Stimulated activated CD4-positive, alpha-beta T cell treated with anti-CD3 and anti-CD28 coated beads, Interleukin-15, amount 100 ng/mL, for 48 hours (primary cell): ENCODE measurements at regions not wholly inside any gene's neighbourhood (a gene's known extent, or its start where the extent isn't known, plus 50 kb on each side); places are given as distances from the start of the nearest gene placed in this dataset.
"Not testable (repeated sequence)": the region's sequence is repeated elsewhere in the genome, so short reads cannot be mapped to it uniquely, and the experiment has no call there.

Experiments
- DNase-seq, 2 donors: peaks; one replicate each; pipeline ENCODE4 v3.0.0-alpha.2; 2020; ENCODE audit warnings: low read depth in 2 of 2

DNA sequence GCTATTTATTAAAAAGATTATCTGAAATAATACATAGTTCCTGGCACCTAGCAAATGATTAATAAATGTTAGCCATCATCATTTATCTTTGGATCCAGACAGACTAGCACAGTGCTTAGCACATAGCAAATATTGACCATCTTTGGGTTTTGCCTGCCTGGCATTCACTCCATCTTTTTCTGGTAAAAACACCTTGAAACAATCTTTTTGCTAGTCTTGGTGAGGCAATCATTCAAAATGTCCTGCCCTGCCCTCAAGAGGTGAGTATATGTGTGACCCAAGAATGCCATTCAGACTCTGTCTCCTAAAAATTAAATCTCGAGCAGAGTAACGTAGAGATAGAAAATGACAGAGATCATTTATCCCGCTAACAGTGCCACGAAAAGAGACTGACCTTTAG lies 78.3 kb upstream of the ZNF280D start:
- no peak for DNase-seq

DNA sequence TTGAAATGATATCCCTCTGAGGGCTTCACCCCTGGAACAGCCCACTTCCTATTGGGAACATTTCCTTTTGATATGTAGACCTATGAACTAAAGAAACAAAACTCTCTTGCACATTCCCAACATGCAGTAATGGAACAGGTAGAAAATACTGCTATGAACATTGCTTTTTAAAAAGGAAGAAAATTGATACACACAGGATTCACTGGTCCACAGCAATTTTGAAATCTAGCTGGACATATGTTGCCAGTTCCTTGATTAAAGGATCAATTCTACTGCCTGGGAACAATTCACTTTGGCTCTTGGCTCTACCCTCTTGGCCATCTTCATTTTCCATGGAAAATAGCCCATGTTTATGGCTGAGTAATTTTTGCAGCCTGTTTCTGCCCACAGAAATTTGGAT lies 74.9 kb upstream of the ZNF280D start:
- DNase-seq = no peak

DNA sequence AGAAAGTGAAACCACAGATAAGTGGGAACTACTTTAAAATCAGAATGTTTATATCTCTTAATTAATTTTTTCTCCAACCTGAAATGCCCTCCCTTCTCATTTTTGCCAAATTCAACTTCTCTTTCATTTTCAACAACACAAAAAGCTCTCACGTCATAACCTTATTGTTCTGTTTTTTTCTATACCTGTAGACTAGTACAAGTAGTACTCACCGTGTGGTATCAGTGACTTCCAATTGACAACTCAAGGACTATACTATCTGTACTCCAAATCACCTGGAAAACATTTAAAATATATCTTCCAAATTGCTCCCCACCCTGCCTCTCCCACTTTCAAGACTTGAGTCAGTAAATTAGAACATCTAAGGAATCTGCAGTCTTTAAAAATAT lies 72.8 kb upstream of the ZNF280D start:
- no peak for DNase-seq

DNA sequence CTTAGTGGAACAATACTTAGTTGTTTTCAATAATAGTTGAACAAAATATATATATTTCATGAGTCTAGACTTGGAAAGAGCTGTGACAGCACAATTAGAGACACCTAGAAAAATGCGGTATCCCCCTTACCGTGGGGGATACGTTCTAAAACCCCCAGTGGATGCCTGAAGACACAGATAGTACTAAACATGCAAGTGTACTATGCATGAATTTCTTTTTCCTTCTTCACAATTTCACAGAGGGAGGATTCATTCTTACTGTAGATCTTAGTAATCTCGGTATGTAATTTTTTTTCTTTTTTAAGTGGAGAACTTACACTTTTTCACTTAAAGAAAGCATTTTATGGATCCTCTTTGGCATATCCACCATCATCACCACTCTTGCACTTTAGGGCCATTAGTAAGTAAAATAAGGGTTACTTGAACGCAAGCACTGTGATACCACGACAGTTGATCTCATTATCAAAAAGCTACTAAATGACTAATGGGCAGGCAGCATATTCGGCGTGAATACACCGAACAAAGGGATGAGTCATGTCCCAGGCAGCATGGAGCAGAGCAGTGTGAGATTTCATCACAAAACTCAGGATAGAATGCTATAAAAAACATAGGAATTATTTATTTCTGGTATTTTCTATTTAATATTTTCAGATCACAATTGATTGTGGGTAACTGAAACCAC lies 72.3 kb upstream of the ZNF280D start:
- DNase-seq = no peak

DNA sequence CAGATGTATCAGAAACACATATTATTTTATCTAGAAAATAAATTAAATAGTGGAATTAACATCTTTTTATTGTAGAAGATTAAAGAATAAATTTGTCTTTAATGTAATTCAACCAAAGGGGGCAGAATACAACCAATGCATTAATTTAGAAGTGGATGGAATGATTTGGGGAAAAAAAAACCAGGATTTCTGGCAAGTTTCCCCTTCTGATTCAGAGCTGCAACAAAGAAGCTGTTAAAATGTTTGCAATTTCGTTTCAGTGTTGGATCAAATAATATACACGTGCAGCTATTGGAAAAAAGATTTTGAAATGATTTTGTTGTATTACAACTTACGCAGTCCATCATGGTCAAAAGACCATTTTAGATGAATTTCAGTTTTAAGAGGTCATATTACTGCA lies 71.6 kb upstream of the ZNF280D start:
- no peak for DNase-seq

DNA sequence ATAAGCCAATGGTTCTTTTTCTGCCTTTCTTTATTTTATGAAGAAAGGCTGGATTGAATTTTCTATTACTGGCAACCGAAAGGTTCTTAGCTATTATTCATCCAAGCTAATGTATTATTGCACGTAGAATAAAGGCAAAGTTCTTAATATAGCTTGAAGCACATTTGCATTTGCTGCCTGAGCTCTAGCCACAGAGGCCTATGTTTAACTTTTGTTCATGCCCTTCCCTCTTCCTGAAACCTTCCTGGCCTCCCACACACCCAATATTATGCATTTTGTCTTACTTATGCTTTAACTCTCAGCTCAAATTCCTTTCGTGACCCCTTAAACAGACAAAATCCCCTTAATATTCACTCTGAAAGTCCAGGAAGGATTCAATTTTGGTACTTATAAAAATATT lies 71.0 kb upstream of the ZNF280D start:
- DNase-seq = no peak

DNA sequence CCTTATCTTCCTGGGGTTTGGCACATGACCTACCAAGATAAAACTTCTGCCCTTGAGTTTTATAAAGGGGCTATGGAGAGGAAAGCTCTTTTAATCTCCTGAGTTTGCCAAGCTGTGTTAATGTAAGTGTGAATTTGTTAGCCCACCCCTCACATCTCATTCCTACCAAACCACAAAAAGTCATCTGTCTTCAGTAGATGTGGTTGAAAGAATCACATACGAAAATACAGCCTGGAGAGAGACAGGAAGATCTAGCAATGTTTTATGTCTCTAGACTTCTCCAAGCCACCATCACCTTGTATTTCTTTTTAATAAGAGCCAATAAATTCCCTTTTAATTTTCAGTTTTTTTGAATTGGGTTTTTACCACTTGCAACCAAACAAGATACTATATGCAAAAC lies 68.9 kb upstream of the ZNF280D start:
- DNase-seq = no peak

DNA sequence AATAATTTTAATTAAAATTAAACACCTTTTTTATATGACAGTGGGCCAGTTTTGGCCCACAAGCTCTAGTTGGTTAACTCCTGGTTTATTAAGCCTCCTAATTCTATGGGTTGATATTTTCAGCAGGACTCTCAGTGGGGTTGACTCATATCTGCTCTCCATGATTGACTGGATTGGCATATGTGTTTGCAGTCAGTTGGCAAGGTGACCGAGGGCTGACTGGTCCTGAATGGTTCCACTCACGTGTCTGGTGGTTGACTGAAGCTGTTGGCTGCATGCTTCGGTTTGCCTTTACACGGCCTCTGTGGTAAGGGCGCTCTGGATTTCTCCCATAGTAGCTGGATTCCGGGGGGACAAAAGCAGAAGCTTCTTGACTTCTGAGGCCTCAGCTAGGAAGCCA lies 65.3 kb upstream of the ZNF280D start:
- DNase-seq = peak; percentile 18 to 31

DNA sequence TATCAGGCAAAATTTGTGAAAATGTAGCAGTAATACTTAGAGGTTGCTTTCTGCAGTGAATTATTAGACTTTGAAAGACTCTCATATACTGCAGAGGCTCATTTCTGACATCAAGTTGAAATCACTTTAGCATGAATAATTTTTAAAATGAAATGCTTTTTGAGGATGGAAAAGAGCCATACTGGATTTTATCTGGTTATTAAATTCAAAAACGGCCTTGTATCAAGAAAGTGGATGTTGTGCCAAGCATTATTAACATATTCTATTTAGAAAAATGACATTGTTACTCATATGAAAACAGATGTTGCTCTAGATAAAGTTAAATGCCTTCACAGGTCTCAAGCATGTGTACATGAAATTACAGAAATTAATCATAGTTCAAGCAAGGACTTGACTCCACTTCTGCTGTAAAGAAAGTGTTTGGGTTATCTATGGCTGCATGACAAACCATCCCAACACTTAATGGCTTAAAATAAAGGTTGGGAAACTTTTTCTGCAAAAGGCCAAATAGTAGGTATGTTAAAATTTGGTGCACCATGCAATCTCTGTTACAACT lies 64.5 kb upstream of the ZNF280D start:
- DNase-seq = no peak

DNA sequence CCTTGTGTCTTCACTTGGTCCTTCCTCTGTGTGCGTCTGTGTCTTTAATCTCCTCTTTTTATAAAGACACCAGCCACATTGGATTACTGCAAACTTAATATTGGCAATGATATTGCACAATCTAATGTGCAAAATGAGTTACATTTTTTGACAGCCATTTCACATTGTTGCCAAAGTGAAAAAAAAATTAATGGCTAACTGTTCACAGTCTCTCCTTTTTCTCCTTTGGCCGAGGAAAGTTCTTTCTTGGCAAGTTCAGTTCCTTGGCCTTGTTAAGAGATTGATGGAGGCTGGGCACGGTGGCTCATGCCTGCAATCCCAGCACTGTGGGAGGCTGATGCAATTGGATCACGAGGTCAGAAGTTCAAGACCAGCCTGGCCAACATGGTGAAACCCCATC lies 62.2 kb upstream of the ZNF280D start:
- DNase-seq = no peak

DNA sequence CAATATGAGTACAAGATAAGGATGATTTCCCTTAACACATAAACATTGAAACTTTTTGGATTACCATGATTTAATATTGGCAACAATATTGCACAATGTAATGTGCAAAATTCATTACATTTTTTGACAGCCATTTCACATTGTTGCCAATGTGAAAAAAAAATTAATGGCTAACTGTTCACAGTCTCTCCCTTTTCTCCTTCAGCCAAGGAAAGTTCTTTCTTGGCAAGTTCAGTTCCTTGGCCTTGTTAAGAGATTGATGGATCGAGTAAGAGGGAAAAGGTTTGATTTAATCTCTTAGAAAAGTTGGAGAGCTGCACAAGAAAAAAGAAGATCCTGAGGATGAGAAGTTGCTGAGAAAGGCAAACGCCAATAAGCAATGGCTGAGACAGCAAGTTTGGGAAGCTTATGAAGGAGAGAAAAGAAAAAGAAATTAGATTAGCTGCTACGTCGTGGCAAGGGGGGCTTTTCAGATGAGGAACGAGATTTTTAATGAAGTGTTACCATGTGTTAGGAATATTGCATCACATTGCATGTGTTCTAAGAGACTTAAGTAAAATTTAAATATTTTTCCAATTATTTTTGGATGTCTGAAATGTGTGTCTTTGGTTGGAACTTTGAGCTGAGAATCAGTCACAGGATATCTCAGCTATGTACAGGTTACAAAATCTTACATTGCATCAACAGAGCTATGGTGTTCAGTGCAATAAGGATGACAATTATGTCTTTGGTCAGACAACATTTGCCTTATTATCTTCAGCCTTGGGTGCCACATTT lies 61.4 kb upstream of the ZNF280D start:
- no peak for DNase-seq

DNA sequence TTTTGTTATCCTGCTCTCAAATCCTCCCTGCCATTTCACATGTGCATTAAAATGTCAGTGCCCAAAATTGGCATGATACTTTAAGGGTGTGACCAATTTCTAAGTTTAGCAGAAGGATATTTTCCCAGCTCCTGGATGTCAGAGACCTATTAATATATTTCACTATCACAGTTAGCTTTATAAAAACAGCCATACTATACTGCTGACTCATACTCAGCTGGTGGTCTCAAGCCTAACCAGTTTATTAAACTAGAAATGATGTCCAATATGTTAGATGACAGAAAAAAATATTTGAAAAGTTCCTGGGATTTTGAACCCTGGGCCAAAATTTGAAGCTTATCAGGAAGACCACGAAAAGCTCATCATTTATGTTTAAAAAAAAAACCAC lies 60.9 kb upstream of the ZNF280D start:
- no peak for DNase-seq

DNA sequence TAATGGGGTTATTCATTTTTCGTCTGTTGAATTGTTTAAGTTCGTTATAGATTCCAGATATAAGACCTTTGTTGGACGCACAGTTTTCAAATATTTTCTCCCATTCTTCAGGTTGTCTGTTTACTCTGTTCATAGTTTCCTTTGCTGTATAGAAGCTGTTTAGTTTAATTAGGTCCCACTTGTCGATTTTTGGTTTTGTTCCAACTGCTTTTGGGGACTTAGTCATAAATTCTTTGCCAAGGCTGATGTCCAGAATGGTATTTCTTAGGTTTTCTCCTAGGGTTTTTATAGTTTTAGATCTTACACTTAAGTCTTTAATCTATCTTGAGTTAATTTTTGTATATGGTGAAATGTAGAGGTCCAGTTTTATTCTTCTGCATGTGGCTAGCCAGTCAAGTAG lies 58.9 kb upstream of the ZNF280D start:
- no peak for DNase-seq

DNA sequence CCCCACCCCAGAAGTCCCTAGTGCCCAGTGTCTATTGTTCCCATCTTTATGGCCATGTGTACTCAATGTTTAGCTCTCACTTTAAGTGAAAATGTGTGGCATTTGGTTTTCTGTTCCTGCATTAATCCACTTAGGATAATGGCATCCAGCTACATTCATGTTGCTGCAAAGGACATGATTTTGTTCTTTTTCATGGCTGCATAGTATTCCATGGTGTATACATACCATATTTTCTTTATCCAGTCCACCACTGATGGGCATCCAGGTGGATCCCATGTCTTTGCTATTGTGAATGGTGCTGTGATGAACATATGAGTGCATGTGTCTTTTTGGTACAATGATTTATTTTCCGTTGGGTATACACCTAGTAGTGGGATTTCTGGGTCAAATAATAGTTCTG lies 58.2 kb upstream of the ZNF280D start:
- not testable (repeated sequence) for DNase-seq

DNA sequence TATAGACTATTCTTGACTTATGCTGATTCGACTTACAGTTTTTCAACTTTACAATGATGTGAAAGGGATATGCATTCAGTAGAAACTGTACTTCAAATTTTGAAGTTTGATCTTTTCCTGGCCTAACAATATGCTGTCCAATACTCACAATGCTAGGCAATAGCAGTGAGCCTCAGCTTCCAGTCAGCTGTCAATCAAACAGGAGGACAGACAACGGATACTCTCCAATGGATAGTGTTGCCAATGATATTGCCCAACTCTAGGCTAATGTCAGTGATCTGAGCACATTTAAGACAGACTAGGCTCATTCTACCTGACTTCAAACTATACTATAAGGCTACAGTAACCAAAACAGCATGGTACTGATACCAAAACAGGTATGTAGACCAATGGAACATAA lies 55.0 kb upstream of the ZNF280D start:
- no peak for DNase-seq

DNA sequence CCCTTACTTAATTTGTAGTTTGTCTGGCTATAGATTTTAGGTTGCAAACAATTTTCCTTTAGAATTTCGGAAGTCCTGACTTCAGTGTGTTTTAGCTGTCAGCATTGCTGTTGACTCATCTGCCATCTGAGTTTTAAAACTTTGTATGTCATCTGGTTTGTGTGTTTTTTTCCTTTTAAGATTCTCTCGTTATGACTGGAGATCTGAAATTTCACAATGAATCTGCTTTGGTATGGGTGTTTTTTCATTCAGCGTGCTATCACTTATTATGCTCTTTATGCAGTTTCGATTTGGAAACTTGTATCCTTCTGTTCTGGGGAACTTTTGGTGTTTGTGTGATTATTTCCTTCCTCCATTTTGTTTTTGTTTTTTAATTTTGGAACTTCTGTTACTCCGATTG lies 53.7 kb upstream of the ZNF280D start:
- no peak for DNase-seq

DNA sequence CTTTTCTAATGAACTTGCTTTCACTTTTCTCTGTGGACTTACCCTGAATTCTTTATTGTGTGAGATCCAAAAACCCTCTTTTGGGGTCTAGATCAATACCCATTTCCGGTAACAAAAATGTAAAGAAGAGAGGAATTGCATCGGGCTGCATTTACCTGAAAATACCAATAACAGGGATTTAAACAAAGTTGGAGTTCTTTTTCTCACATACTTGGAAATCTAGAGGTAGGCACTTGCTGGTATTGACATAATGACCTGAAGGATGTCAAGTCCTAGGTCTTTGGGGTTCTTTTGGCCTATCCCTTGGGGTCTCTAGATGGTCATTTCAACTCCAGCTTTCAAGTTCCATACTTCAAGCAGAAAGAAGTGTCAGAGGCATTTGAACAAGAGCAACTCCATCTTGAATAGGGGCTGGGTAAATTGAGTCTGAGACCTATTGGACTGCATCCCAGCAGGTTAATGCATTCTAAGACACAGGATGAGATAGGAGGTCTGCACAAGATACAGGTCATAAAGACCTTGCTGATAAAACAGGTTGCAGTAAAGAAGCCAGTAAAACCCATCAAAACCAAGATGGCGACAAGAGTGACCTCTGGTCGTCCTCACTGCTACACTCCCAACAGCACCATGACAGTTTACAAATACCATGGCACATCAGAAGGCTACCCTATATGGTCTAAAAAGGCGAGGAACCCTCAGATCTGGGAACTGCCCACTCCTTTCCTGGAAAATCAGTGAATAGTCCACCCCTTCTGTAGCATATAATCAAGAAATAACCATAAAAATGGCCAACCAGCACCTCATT lies 50.8 kb upstream of the ZNF280D start:
- no peak for DNase-seq

DNA sequence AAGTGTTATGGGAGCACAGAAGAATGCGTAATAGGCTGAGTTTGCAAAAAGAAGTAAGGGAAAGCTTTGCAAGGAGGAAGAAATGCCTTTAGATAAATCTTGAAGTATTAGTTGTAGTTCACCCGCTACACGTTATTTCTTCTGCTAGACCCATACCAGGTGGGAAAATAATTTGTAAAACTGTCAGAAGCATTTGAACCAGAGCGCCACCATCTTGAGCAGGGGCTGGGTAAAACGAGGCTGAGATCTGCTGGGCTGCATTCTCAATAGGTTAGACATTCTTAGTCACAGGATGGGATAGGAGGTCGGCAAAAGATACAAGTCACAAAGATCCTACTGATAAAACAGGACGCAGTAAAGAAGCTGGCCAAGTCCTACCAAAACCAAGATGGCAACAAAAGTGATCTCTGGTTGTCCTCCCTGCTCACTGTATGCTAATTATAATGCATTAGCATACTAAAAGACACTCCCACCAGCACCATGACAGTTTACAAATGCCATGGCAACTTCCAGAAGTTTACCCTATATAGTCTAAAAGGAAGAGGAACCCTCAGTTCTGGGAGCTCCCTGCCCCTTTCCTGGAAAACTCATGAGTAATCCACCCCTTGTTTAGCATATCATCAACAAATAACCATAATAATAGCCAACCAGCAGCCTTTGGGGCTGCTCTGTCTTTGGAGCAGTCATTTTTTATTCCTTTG lies 50.0 kb upstream of the ZNF280D start:
- DNase-seq = no peak
